HG03469 (cell line): ENCODE measurements at regions not wholly inside any gene's neighbourhood (a gene's known extent, or its start where the extent isn't known, plus 50 kb on each side); places are given as distances from the start of the nearest gene placed in this dataset.
A peak's percentile ranks its signal among the peaks of the same experiment; 100 is the strongest.

ENCODE experiments used
- ATAC-seq: cut with Tn5 transposase; IDR thresholded peaks from one replicate; pipeline ENCODE4 v1.9.1; 2021; ENCODE audit warnings: mild to moderate bottlenecking, moderate library complexity, moderate number of reproducible peaks; ENCODE audit not compliant: unreplicated experiment

GRCh38 chr1:82861749-82862148 lies 1061.0 kb downstream of the ADGRL2 start:
- no peak for ATAC-seq

GRCh38 chr1:82858031-82858430 lies 1057.3 kb downstream of the ADGRL2 start:
- ATAC-seq = no peak

- no peak for ATAC-seq
Measured at GRCh38 chr1:82849460-82849859, 1048.7 kb downstream of the ADGRL2 start.

- ATAC-seq = no peak
Measured at GRCh38 chr1:82848043-82848442, 1047.3 kb downstream of the ADGRL2 start.

- ATAC-seq = no peak
Measured at GRCh38 chr1:82845866-82846265, 1045.1 kb downstream of the ADGRL2 start.

GRCh38 chr1:82844911-82845827 lies 1044.4 kb downstream of the ADGRL2 start:
- ATAC-seq = no peak

GRCh38 chr1:82844447-82844846 lies 1043.7 kb downstream of the ADGRL2 start:
- no peak for ATAC-seq

GRCh38 chr1:82843876-82844275 lies 1043.1 kb downstream of the ADGRL2 start:
- no peak for ATAC-seq

- ATAC-seq = no peak
Measured at GRCh38 chr1:82840192-82840591, 1039.5 kb downstream of the ADGRL2 start.

GRCh38 chr1:82837766-82838465 lies 1037.2 kb downstream of the ADGRL2 start:
- ATAC-seq = no peak

GRCh38 chr1:82836973-82837680 lies 1036.4 kb downstream of the ADGRL2 start:
- ATAC-seq = no peak

- no peak for ATAC-seq
Measured at GRCh38 chr1:82836213-82836972, 1035.7 kb downstream of the ADGRL2 start.

- ATAC-seq = no peak
Measured at GRCh38 chr1:82830690-82831380, 1030.1 kb downstream of the ADGRL2 start.

GRCh38 chr1:82829527-82829926 lies 1028.8 kb downstream of the ADGRL2 start:
- no peak for ATAC-seq

GRCh38 chr1:82823876-82824275 lies 1023.1 kb downstream of the ADGRL2 start:
- no peak for ATAC-seq

- no peak for ATAC-seq
Measured at GRCh38 chr1:82820816-82821215, 1020.1 kb downstream of the ADGRL2 start.

GRCh38 chr1:82819234-82819633 lies 1018.5 kb downstream of the ADGRL2 start:
- peak; percentile 75 for ATAC-seq

- ATAC-seq = no peak
Measured at GRCh38 chr1:82818586-82818985, 1017.9 kb downstream of the ADGRL2 start.

- no peak for ATAC-seq
Measured at GRCh38 chr1:82813386-82813785, 1012.7 kb downstream of the ADGRL2 start.

- no peak for ATAC-seq
Measured at GRCh38 chr1:82810601-82811000, 1009.9 kb downstream of the ADGRL2 start.
